ENCODE measurements at regions not wholly inside any gene's neighbourhood (a gene's known extent, or its start where the extent isn't known, plus 50 kb on each side); places are given as distances from the start of the nearest gene placed in this dataset.

DNA sequence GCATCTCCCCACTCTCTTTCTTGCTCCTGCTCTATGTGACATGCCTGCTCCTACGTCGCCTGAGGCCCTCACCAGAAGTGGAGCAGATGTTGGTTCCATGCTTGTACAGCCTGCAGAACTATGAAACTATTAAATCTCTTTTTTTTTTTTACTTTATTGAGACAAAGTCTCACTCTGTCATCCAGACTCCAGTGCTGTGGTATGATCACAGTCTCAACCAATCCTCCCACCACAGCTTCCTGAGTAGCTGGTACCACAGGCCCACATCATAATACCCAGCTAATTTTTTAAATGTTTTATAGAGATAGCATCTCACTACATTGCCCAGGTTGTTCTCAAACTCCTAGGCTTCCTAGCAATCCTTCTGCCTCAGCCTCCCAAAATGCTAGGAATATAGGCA is 1067.7 kb downstream of the PCDH9 start:
- H3K9me3 ChIP-seq (replicated peaks; ENCODE audit: control insufficient read depth, insufficient read depth, low read length): no peaks in the 10 kb centered on the region
- BruUV-seq (replicated peaks): no TSS peak
- WGBS (ENCODE audit: insufficient coverage, insufficient replicate concordance, low lambda C conversion rate, missing lambda C conversion rate): 4% methylated on average over 2 of the region's 2 CpGs
- intact Hi-C loops (cut with micrococcal nuclease; ENCODE audit: unreplicated experiment): no loop called here
- no peaks in the 10 kb centered on the region for H3K79me2 ChIP-seq (ENCODE audit: control insufficient read depth, insufficient read depth, low read length)
- ChIA-PET CTCF (no interaction called here), RAD21 (ENCODE audit: unreplicated experiment) (no interaction called here), POLR2A (no interaction called here), SMC1A (ENCODE audit: uncharacterized antibody, unreplicated experiment) (interaction anchor here (1.4 kb wide), 1 partner anchor 22 kb away, joined by 3 read pairs; no protein-coding TSS in a partner anchor)
- H3K4me2 ChIP-seq (ENCODE audit: control insufficient read depth, insufficient read depth): no peak overlapping the region
- in situ Hi-C loops (cut with MboI): no loop called here
- H3K4me3 ChIP-seq: no peak overlapping the region
- H3K27ac ChIP-seq (ENCODE audit: control insufficient read depth, insufficient read depth): no peak overlapping the region
- no peak for DNase-seq (ENCODE audit: low read depth, low spot score)
- no peaks in the 10 kb centered on the region for H4K20me1 ChIP-seq (ENCODE audit: control insufficient read depth, insufficient read depth)
- no peak for TF ChIP-seq RUNX3 (IDR thresholded peaks at IDR 0.05; ENCODE audit: low read length)
- TF ChIP-seq BACH1 (IDR thresholded peaks at IDR 0.05; ENCODE audit: borderline replicate concordance): no peak
- no peak for TF ChIP-seq JUNB (IDR thresholded peaks at IDR 0.05)
- TF ChIP-seq ASH2L (IDR thresholded peaks at IDR 0.05; ENCODE audit: borderline replicate concordance, low read depth): no peak
- TF ChIP-seq RAD21 (IDR thresholded peaks at IDR 0.05; ENCODE audit: insufficient read depth, low read depth, low read length): no peak
- TF ChIP-seq, protein P1, sequence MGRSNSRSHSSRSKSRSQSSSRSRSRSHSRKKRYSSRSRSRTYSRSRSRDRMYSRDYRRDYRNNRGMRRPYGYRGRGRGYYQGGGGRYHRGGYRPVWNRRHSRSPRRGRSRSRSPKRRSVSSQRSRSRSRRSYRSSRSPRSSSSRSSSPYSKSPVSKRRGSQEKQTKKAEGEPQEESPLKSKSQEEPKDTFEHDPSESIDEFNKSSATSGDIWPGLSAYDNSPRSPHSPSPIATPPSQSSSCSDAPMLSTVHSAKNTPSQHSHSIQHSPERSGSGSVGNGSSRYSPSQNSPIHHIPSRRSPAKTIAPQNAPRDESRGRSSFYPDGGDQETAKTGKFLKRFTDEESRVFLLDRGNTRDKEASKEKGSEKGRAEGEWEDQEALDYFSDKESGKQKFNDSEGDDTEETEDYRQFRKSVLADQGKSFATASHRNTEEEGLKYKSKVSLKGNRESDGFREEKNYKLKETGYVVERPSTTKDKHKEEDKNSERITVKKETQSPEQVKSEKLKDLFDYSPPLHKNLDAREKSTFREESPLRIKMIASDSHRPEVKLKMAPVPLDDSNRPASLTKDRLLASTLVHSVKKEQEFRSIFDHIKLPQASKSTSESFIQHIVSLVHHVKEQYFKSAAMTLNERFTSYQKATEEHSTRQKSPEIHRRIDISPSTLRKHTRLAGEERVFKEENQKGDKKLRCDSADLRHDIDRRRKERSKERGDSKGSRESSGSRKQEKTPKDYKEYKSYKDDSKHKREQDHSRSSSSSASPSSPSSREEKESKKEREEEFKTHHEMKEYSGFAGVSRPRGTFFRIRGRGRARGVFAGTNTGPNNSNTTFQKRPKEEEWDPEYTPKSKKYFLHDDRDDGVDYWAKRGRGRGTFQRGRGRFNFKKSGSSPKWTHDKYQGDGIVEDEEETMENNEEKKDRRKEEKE (IDR thresholded peaks at IDR 0.05): no peak
- no peak for TF ChIP-seq PKNOX1 (IDR thresholded peaks at IDR 0.05)
- TF ChIP-seq, protein P2, sequence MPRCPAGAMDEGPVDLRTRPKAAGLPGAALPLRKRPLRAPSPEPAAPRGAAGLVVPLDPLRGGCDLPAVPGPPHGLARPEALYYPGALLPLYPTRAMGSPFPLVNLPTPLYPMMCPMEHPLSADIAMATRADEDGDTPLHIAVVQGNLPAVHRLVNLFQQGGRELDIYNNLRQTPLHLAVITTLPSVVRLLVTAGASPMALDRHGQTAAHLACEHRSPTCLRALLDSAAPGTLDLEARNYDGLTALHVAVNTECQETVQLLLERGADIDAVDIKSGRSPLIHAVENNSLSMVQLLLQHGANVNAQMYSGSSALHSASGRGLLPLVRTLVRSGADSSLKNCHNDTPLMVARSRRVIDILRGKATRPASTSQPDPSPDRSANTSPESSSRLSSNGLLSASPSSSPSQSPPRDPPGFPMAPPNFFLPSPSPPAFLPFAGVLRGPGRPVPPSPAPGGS (IDR thresholded peaks at IDR 0.05; ENCODE audit: borderline replicate concordance, insufficient read depth, low read depth, low read length, poor library complexity, severe bottlenecking): no peak
- no peak for TF ChIP-seq ZNF217 (IDR thresholded peaks at IDR 0.05)
- no peak for TF ChIP-seq ZNF687 (IDR thresholded peaks at IDR 0.05)
- no peak for TF ChIP-seq PML (IDR thresholded peaks at IDR 0.05; ENCODE audit: low read length)
- no peak for TF ChIP-seq FOS (IDR thresholded peaks at IDR 0.05; ENCODE audit: borderline replicate concordance, extremely low read depth, insufficient read length)
- no peak for TF ChIP-seq KLF5 (IDR thresholded peaks at IDR 0.05; ENCODE audit: partially characterized antibody)
- no peak for TF ChIP-seq SIX5 (IDR thresholded peaks at IDR 0.05; ENCODE audit: low read depth, low read length, severe bottlenecking)
- TF ChIP-seq CBFB (IDR thresholded peaks at IDR 0.05; ENCODE audit: low read depth): no peak
- no peak for TF ChIP-seq SIN3A (IDR thresholded peaks at IDR 0.05; ENCODE audit: low read depth, low read length)
- no peaks in the 10 kb centered on the region for H3K27me3 ChIP-seq (replicated peaks in 1 of 2; ENCODE audit: control insufficient read depth in 2 of 2, insufficient read depth in 2 of 2, low read length in 1 of 2)
- H3K4me1 ChIP-seq (ENCODE audit: control insufficient read depth, insufficient read depth, low read length): no peaks in the 10 kb centered on the region
- no peak overlapping the region for H3K9ac ChIP-seq (ENCODE audit: control insufficient read depth, insufficient read depth, low read length)
- no peak for ATAC-seq
- H3K36me3 ChIP-seq (ENCODE audit: control insufficient read depth in 2 of 2, insufficient read depth in 2 of 2, low read length in 1 of 2): no peaks in the 10 kb centered on the region
- no peak overlapping the region for H2AFZ ChIP-seq (ENCODE audit: control insufficient read depth, low read depth, low read length)
- FAIRE-seq: no peak
